ENCODE measurements at regions not wholly inside any gene's neighbourhood (a gene's known extent, or its start where the extent isn't known, plus 50 kb on each side); places are given as distances from the start of the nearest gene placed in this dataset.
"Not testable (repeated sequence)": the region's sequence is repeated elsewhere in the genome, so short reads cannot be mapped to it uniquely, and the experiment has no call there.

- DNase-seq (ENCODE audit: low read depth in 2 of 3, low spot score in 1 of 3) = no peak
Measured at GRCh38 chr3:118187221-118187620, 847.4 kb downstream of the IGSF11 start.

GRCh38 chr3:118196183-118196582 is 838.5 kb downstream of the IGSF11 start:
- DNase-seq (ENCODE audit: low read depth in 2 of 3, low spot score in 1 of 3) = no peak

GRCh38 chr3:118199044-118199443 is 835.6 kb downstream of the IGSF11 start:
- DNase-seq (ENCODE audit: low read depth in 2 of 3, low spot score in 1 of 3) = no peak

GRCh38 chr3:118204052-118204656 is 830.5 kb downstream of the IGSF11 start:
- no peak for DNase-seq (ENCODE audit: low read depth in 2 of 3, low spot score in 1 of 3)

- no peak for DNase-seq (ENCODE audit: low read depth in 2 of 3, low spot score in 1 of 3)
Measured at GRCh38 chr3:118207271-118207670, 827.4 kb downstream of the IGSF11 start.

GRCh38 chr3:118208642-118209041 is 826.0 kb downstream of the IGSF11 start:
- no peak for DNase-seq (ENCODE audit: low read depth in 2 of 3, low spot score in 1 of 3)

GRCh38 chr3:118213892-118214291 is 820.8 kb downstream of the IGSF11 start:
- no peak for DNase-seq (ENCODE audit: low read depth in 2 of 3, low spot score in 1 of 3)

GRCh38 chr3:118226206-118226605 is 808.4 kb downstream of the IGSF11 start:
- no peak for DNase-seq (ENCODE audit: low read depth in 2 of 3, low spot score in 1 of 3)

GRCh38 chr3:118227191-118227590 is 807.5 kb downstream of the IGSF11 start:
- DNase-seq (ENCODE audit: low read depth in 2 of 3, low spot score in 1 of 3) = no peak

GRCh38 chr3:118228151-118228550 is 806.5 kb downstream of the IGSF11 start:
- no peak for DNase-seq (ENCODE audit: low read depth in 2 of 3, low spot score in 1 of 3)

- no peak for DNase-seq (ENCODE audit: low read depth in 2 of 3, low spot score in 1 of 3)
Measured at GRCh38 chr3:118229196-118229595, 805.5 kb downstream of the IGSF11 start.

GRCh38 chr3:118231578-118231977 is 803.1 kb downstream of the IGSF11 start:
- DNase-seq (ENCODE audit: low read depth in 2 of 3, low spot score in 1 of 3) = no peak

GRCh38 chr3:118239253-118239652 is 795.4 kb downstream of the IGSF11 start:
- DNase-seq (ENCODE audit: low read depth in 2 of 3, low spot score in 1 of 3) = no peak

- DNase-seq (ENCODE audit: low read depth in 2 of 3, low spot score in 1 of 3) = no peak
Measured at GRCh38 chr3:118244761-118245160, 789.9 kb downstream of the IGSF11 start.

GRCh38 chr3:118245312-118245711 is 789.3 kb downstream of the IGSF11 start:
- DNase-seq (ENCODE audit: low read depth in 2 of 3, low spot score in 1 of 3) = no peak

GRCh38 chr3:118258850-118259249 is 775.8 kb downstream of the IGSF11 start:
- not testable (repeated sequence) for DNase-seq (ENCODE audit: low read depth in 2 of 3, low spot score in 1 of 3)

GRCh38 chr3:118262800-118263402 is 771.7 kb downstream of the IGSF11 start:
- no peak for DNase-seq (ENCODE audit: low read depth in 2 of 3, low spot score in 1 of 3)

- DNase-seq (ENCODE audit: low read depth in 2 of 3, low spot score in 1 of 3) = no peak
Measured at GRCh38 chr3:118267588-118267987, 767.1 kb downstream of the IGSF11 start.

GRCh38 chr3:118269537-118270125 is 765.0 kb downstream of the IGSF11 start:
- DNase-seq (ENCODE audit: low read depth in 2 of 3, low spot score in 1 of 3) = no peak

GRCh38 chr3:118272991-118273390 is 761.7 kb downstream of the IGSF11 start:
- no peak for DNase-seq (ENCODE audit: low read depth in 2 of 3, low spot score in 1 of 3)

- no peak for DNase-seq (ENCODE audit: low read depth in 2 of 3, low spot score in 1 of 3)
Measured at GRCh38 chr3:118277814-118278213, 756.8 kb downstream of the IGSF11 start.

GRCh38 chr3:118292841-118293240 is 741.8 kb downstream of the IGSF11 start:
- DNase-seq (ENCODE audit: low read depth in 2 of 3, low spot score in 1 of 3) = no peak

GRCh38 chr3:118298133-118298532 is 736.5 kb downstream of the IGSF11 start:
- no peak for DNase-seq (ENCODE audit: low read depth in 2 of 3, low spot score in 1 of 3)
